Activated naive CD8-positive, alpha-beta T cell treated with anti-CD3 and anti-CD28 coated beads, Interleukin-2, amount 10 ng/mL, durations not matched to agents 7 days and 5 days (primary cell): ENCODE measurements at regions not wholly inside any gene's neighbourhood (a gene's known extent, or its start where the extent isn't known, plus 50 kb on each side); places are given as distances from the start of the nearest gene placed in this dataset.
"Not testable (repeated sequence)": the region's sequence is repeated elsewhere in the genome, so short reads cannot be mapped to it uniquely, and the experiment has no call there.

ENCODE experiments used
- ATAC-seq: fragments of 150-1000 bp; cut with Tn5 transposase; one replicate; pipeline ENCODE4 v1.10.0; 2021; ENCODE audit warnings: low read depth, moderate library complexity
- POLR2A ChIA-PET: fragments of 350-600 bp; sonication (Branson Sonifier 250); formaldehyde crosslinking; loops from one replicate; lab custom pipeline; 2021; ENCODE audit warnings: antibody characterized with exemption; lab: Charles Lee
- DNase-seq: peaks from one replicate; pipeline ENCODE4 v3.0.0; 2021
- H3K27ac Mint-ChIP-seq: one replicate; pipeline ENCODE4 v1.8.0; 2022; ENCODE audit warnings: mild to moderate bottlenecking, mixed read lengths
- H3K27me3 Mint-ChIP-seq: one replicate; pipeline ENCODE4 v1.8.0; 2022; ENCODE audit warnings: mild to moderate bottlenecking, moderate library complexity, mixed read lengths
- H3K36me3 Mint-ChIP-seq: one replicate; pipeline ENCODE4 v1.8.0; 2021; ENCODE audit warnings: mild to moderate bottlenecking, mixed read lengths
- H3K4me1 Mint-ChIP-seq: one replicate; pipeline ENCODE4 v1.8.0; 2021; ENCODE audit warnings: mixed read lengths
- H3K4me3 Mint-ChIP-seq: one replicate; pipeline ENCODE4 v1.8.0; 2022; ENCODE audit warnings: mild to moderate bottlenecking, moderate library complexity, mixed read lengths
- H3K9me3 Mint-ChIP-seq: one replicate; pipeline ENCODE4 v1.8.0; 2021; ENCODE audit warnings: mixed read lengths

DNA sequence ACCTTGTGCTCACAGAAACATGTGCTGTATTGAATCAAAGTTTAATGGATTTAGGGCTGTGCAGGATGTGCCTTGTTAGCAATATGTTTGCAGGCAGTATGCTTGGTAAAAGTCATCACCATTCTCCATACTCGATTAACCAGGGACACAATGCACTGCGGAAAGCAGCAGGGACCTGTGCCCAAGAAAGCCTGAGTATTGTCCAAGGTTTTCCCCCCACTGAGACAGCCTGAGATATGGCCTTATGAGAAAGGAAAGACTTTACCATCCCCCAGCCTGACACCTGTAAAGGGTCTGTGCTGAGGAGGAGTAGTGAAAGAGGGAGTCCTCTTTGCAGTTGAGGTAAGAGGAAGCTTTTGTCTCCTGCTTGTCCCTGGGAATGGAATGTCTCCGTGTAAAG is 476.2 kb downstream of the DIRAS2 start:
- H3K27ac Mint-ChIP-seq, ATAC-seq, H3K4me3 Mint-ChIP-seq, DNase-seq, H3K36me3 Mint-ChIP-seq, POLR2A ChIA-PET, H3K4me1 Mint-ChIP-seq, H3K9me3 Mint-ChIP-seq: not testable (repeated sequence)
- H3K27me3 Mint-ChIP-seq = peaks cover 17% of the 10 kb centered on the region

GRCh38 chr9:90167914-90168313 is 474.7 kb downstream of the DIRAS2 start:
- ATAC-seq = no peak
- H3K27me3 Mint-ChIP-seq = peaks cover 17% of the 10 kb centered on the region
- no peak overlapping the region for H3K4me3 Mint-ChIP-seq
- H3K27ac Mint-ChIP-seq = no peak overlapping the region
- H3K4me1 Mint-ChIP-seq = no peaks in the 10 kb centered on the region
- POLR2A ChIA-PET = no interaction called here
- no peak for DNase-seq
- no peaks in the 10 kb centered on the region for H3K36me3 Mint-ChIP-seq
- H3K9me3 Mint-ChIP-seq = peaks cover 2% of the 10 kb centered on the region

DNA sequence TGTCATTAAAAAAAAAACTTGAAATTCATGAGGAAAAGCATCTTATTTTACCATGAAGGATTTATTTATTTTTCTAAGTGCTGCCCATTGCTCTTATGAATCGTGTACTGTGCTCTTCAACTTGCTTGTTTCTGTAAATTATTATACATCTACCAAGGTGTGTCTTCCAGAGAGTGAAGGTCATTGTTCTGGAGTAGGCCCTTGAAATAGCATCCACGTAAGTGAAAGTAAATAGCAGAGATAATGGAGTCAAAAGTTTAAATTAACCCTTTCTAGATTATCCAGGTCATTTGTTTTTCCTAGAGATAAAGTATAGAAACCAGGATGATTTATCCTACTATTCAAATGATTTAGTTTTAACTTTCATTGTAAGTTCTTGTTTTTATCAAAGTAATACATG is 473.1 kb downstream of the DIRAS2 start:
- POLR2A ChIA-PET = no interaction called here
- Mint-ChIP-seq H3K4me3 (no peak overlapping the region), H3K27me3 (peaks cover 17% of the 10 kb centered on the region), H3K9me3 (peaks cover 2% of the 10 kb centered on the region), H3K36me3 (no peaks in the 10 kb centered on the region), H3K4me1 (no peaks in the 10 kb centered on the region), H3K27ac (no peak overlapping the region)
- DNase-seq (no peak), ATAC-seq (no peak)

DNA sequence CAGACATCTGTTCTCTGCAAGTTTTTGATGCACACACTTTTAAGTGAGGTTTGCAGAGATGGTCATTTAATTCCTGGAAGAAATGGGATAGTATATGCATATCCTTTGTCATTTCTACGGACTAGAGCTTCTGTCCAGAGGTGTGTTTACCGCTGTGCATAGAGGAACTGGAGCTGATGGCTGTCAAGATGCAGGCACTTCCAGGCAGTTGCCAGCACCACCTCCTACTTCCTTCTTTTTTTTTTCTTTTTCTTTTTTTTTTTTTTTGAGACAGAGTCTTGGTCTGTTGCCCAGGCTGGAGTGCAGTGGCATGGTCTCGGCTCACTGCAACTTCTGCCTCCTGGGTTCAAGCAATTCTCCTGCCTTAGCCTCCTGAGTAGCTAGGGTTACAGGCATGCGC is 468.7 kb downstream of the DIRAS2 start:
- DNase-seq, ATAC-seq, H3K9me3 Mint-ChIP-seq, H3K4me1 Mint-ChIP-seq, H3K27me3 Mint-ChIP-seq, POLR2A ChIA-PET, H3K36me3 Mint-ChIP-seq, H3K27ac Mint-ChIP-seq, H3K4me3 Mint-ChIP-seq: not testable (repeated sequence)

- H3K27ac Mint-ChIP-seq, H3K4me3 Mint-ChIP-seq, H3K36me3 Mint-ChIP-seq, H3K9me3 Mint-ChIP-seq, POLR2A ChIA-PET, H3K27me3 Mint-ChIP-seq, DNase-seq, H3K4me1 Mint-ChIP-seq, ATAC-seq: not testable (repeated sequence)
These were observed 468.3 kb downstream of the DIRAS2 start for GRCh38 chr9:90174346-90174745.

DNA sequence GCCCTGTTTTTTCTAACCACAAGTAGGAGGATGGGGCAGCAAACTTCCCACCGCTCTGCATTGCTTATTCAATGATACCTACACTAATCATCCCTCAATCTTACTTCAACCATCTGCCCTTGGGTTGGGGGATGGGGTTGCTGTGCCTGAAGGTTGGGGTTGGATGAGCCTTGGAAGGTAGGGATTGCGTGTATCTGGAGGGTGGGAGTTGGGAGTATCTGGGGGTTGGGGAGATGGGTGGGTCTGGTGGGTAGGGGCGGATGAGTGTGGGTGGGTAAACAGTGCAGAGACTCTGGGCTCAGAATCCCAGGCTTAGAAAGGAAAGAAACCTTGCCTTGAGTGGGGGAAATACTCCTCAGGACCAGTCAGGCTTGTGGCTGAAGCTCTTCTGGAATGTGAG is 467.4 kb downstream of the DIRAS2 start:
- H3K4me3 Mint-ChIP-seq = no peak overlapping the region
- ATAC-seq (no peak), DNase-seq (no peak)
- peaks cover 2% of the 10 kb centered on the region for H3K27me3 Mint-ChIP-seq
- H3K36me3 Mint-ChIP-seq = no peaks in the 10 kb centered on the region
- POLR2A ChIA-PET = no interaction called here
- H3K27ac Mint-ChIP-seq = no peak overlapping the region
- peaks cover 2% of the 10 kb centered on the region for H3K9me3 Mint-ChIP-seq
- no peaks in the 10 kb centered on the region for H3K4me1 Mint-ChIP-seq

DNA sequence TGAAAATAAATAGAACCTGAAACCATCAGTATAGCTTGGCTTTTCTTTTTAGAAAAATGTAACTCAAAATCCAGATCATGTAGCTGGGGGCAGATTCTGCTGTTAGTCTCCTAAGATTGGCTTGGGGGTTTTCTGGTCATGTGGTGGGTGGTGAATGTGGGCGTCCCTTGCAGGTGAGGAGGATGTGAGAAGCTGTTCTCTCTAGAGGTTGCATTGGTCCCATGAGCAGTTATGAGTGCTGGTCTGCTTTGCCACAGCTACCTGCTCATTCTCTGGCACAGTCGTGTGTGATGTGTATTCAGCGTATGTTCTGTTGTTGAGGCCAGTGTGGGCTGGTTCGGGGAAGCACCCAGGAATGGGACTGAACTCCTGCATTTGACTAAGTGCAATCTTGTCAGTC is 466.8 kb downstream of the DIRAS2 start:
- no peak overlapping the region for H3K27ac Mint-ChIP-seq
- H3K4me3 Mint-ChIP-seq = no peak overlapping the region
- POLR2A ChIA-PET = no interaction called here
- DNase-seq (no peak), ATAC-seq (no peak)
- peaks cover under 1% of the 10 kb centered on the region for H3K9me3 Mint-ChIP-seq
- H3K4me1 Mint-ChIP-seq = no peaks in the 10 kb centered on the region
- H3K36me3 Mint-ChIP-seq = no peaks in the 10 kb centered on the region
- H3K27me3 Mint-ChIP-seq = peaks cover under 1% of the 10 kb centered on the region

GRCh38 chr9:90176901-90177300 is 465.7 kb downstream of the DIRAS2 start:
- Mint-ChIP-seq H3K36me3 (no peaks in the 10 kb centered on the region), H3K27ac (no peak overlapping the region), H3K4me1 (no peaks in the 10 kb centered on the region), H3K27me3 (no peaks in the 10 kb centered on the region), H3K4me3 (no peak overlapping the region), H3K9me3 (no peaks in the 10 kb centered on the region)
- ATAC-seq (no peak), DNase-seq (no peak)
- POLR2A ChIA-PET = no interaction called here

- Mint-ChIP-seq H3K4me1 (no peaks in the 10 kb centered on the region), H3K4me3 (no peak overlapping the region), H3K36me3 (no peaks in the 10 kb centered on the region), H3K27ac (no peak overlapping the region), H3K9me3 (no peaks in the 10 kb centered on the region), H3K27me3 (no peaks in the 10 kb centered on the region)
- no peak for ATAC-seq
- DNase-seq = no peak
- POLR2A ChIA-PET = interaction anchor here (0.6 kb wide), 1 partner anchor 58 kb away, joined by 3 read pairs; no protein-coding TSS in a partner anchor
These were observed 462.2 kb downstream of the DIRAS2 start for GRCh38 chr9:90180381-90180780.

- no peak overlapping the region for H3K27ac Mint-ChIP-seq
- H3K4me1 Mint-ChIP-seq = peaks cover 6% of the 10 kb centered on the region
- no peak overlapping the region for H3K4me3 Mint-ChIP-seq
- no peaks in the 10 kb centered on the region for H3K36me3 Mint-ChIP-seq
- DNase-seq = no peak
- peaks cover 3% of the 10 kb centered on the region for H3K9me3 Mint-ChIP-seq
- POLR2A ChIA-PET = no interaction called here
- ATAC-seq = no peak
- peaks cover 9% of the 10 kb centered on the region for H3K27me3 Mint-ChIP-seq
These were observed 454.0 kb downstream of the DIRAS2 start for GRCh38 chr9:90188656-90189055.

GRCh38 chr9:90189306-90189705 is 453.3 kb downstream of the DIRAS2 start:
- peaks cover 6% of the 10 kb centered on the region for H3K4me1 Mint-ChIP-seq
- POLR2A ChIA-PET = no interaction called here
- ATAC-seq (no peak), DNase-seq (no peak)
- no peak overlapping the region for H3K4me3 Mint-ChIP-seq
- peaks cover 3% of the 10 kb centered on the region for H3K9me3 Mint-ChIP-seq
- H3K27me3 Mint-ChIP-seq = peaks cover 9% of the 10 kb centered on the region
- no peaks in the 10 kb centered on the region for H3K36me3 Mint-ChIP-seq
- no peak overlapping the region for H3K27ac Mint-ChIP-seq

DNA sequence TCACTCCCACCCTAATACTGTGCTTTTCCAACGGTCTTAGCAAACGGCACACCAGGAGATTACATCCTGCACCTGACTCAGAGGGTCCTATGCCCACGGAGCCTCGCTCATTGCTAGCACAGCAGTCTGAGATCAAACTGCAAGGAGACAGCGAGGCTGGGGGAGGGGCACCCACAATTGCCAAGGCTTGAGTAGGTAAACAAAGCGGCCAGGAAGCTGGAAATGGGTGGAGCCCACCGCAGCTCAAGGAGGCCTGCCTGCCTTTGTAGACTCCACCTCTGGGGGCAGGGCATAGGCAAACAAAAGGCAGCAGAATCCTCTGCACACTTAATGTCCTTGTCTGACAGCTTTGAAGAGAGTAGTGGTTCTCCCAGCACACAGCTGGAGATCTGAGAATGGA is 450.2 kb downstream of the DIRAS2 start:
- H3K9me3 Mint-ChIP-seq, POLR2A ChIA-PET, H3K4me1 Mint-ChIP-seq, ATAC-seq, H3K27me3 Mint-ChIP-seq, H3K4me3 Mint-ChIP-seq, H3K36me3 Mint-ChIP-seq: not testable (repeated sequence)
- peak; percentile 40 for DNase-seq
- H3K27ac Mint-ChIP-seq = peak overlapping the region; percentile 47

DNA sequence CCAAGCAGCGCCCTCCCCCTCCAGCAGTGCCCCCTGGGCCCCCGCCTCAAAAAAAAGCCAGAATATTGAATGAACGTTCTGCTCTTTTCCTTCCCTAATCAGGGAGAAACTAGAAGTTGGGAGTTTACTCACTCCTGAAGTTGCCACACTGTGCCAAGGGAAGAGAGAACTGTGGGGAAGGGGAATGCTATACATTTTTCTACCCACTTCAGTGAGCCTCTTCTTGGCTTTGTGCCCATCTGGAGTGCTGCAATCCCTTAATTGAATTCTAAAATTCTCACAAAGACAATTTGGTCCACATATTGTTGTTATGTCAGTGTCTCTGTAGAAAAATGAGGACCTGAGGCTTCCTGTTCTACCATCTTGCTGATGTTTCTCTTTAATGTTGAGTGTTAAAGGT is 443.7 kb downstream of the DIRAS2 start:
- Mint-ChIP-seq H3K27me3 (peaks cover 7% of the 10 kb centered on the region), H3K4me1 (no peaks in the 10 kb centered on the region), H3K36me3 (no peaks in the 10 kb centered on the region), H3K27ac (no peak overlapping the region), H3K9me3 (peaks cover 2% of the 10 kb centered on the region), H3K4me3 (no peak overlapping the region)
- POLR2A ChIA-PET = no interaction called here
- ATAC-seq = no peak
- no peak for DNase-seq

- ATAC-seq = no peak
- POLR2A ChIA-PET = no interaction called here
- H3K4me1 Mint-ChIP-seq = no peaks in the 10 kb centered on the region
- H3K27me3 Mint-ChIP-seq = peaks cover 7% of the 10 kb centered on the region
- H3K9me3 Mint-ChIP-seq = peaks cover 2% of the 10 kb centered on the region
- no peak for DNase-seq
- H3K36me3 Mint-ChIP-seq = no peaks in the 10 kb centered on the region
- H3K4me3 Mint-ChIP-seq = no peak overlapping the region
- no peak overlapping the region for H3K27ac Mint-ChIP-seq
These were observed 440.9 kb downstream of the DIRAS2 start for GRCh38 chr9:90201766-90202165.
